ENCODE measurements at regions not wholly inside any gene's neighbourhood (a gene's known extent, or its start where the extent isn't known, plus 50 kb on each side); places are given as distances from the start of the nearest gene placed in this dataset.

- no peak overlapping the region for H3K27ac ChIP-seq (ENCODE audit: low read depth, low read length, poor library complexity, severe bottlenecking)
- TF ChIP-seq CTCF (conservative IDR thresholded peaks at IDR 0.05; ENCODE audit: low read depth, low read length) (no peak), EZH2 (IDR thresholded peaks at IDR 0.05; ENCODE audit: borderline replicate concordance, low read depth, low read length, poor library complexity, severe bottlenecking) (no peak)
- H3K4me1 ChIP-seq (ENCODE audit: insufficient read depth, low read length, poor library complexity, severe bottlenecking) = peaks cover 34% of the 10 kb centered on the region
- H3K4me3 ChIP-seq (ENCODE audit: low read depth, low read length, poor library complexity, severe bottlenecking) = no peak overlapping the region
- ChIA-PET POLR2A (ENCODE audit: low non-redundant PET) (no interaction called here), CTCF (no interaction called here)
- DNase-seq (ENCODE audit: low spot score) = no peak
- H3K27me3 ChIP-seq (replicated peaks; ENCODE audit: insufficient read depth, low read depth, low read length, poor library complexity) = no peaks in the 10 kb centered on the region
- no TSS peak for BruUV-seq (replicated peaks)
- no peaks in the 10 kb centered on the region for H3K9me3 ChIP-seq (ENCODE audit: low read depth, low read length, poor library complexity, severe bottlenecking)
- intact Hi-C loops (cut with micrococcal nuclease; ENCODE audit: unreplicated experiment) = no loop called here
- H3K36me3 ChIP-seq (ENCODE audit: insufficient read depth, low read length, poor library complexity, severe bottlenecking) = no peaks in the 10 kb centered on the region
These were observed 145.5 kb downstream of the BMS1 start for GRCh38 chr10:42928064-42928463.

- DNase-seq (ENCODE audit: low spot score) = no peak
- Histone ChIP-seq H3K27ac (ENCODE audit: low read depth, low read length, poor library complexity, severe bottlenecking) (no peak overlapping the region), H3K4me1 (ENCODE audit: insufficient read depth, low read length, poor library complexity, severe bottlenecking) (peaks cover 43% of the 10 kb centered on the region), H3K4me3 (ENCODE audit: low read depth, low read length, poor library complexity, severe bottlenecking) (no peak overlapping the region), H3K9me3 (ENCODE audit: low read depth, low read length, poor library complexity, severe bottlenecking) (no peaks in the 10 kb centered on the region), H3K27me3 (replicated peaks; ENCODE audit: insufficient read depth, low read depth, low read length, poor library complexity) (no peaks in the 10 kb centered on the region), H3K36me3 (ENCODE audit: insufficient read depth, low read length, poor library complexity, severe bottlenecking) (no peaks in the 10 kb centered on the region)
- intact Hi-C loops (cut with micrococcal nuclease; ENCODE audit: unreplicated experiment) = no loop called here
- no peak for TF ChIP-seq EZH2 (IDR thresholded peaks at IDR 0.05; ENCODE audit: borderline replicate concordance, low read depth, low read length, poor library complexity, severe bottlenecking)
- TF ChIP-seq CTCF (conservative IDR thresholded peaks at IDR 0.05; ENCODE audit: low read depth, low read length) = no peak
- CTCF ChIA-PET = no interaction called here
- POLR2A ChIA-PET (ENCODE audit: low non-redundant PET) = no interaction called here
- no TSS peak for BruUV-seq (replicated peaks)
These were observed 146.6 kb downstream of the BMS1 start for GRCh38 chr10:42929236-42929635.

GRCh38 chr10:42929993-42930392 is 146.9 kb upstream of the RET start:
- H3K27ac ChIP-seq (ENCODE audit: low read depth, low read length, poor library complexity, severe bottlenecking) = no peak overlapping the region
- intact Hi-C loops (cut with micrococcal nuclease; ENCODE audit: unreplicated experiment) = no loop called here
- H3K4me1 ChIP-seq (ENCODE audit: insufficient read depth, low read length, poor library complexity, severe bottlenecking) = peaks cover 43% of the 10 kb centered on the region
- H3K9me3 ChIP-seq (ENCODE audit: low read depth, low read length, poor library complexity, severe bottlenecking) = no peaks in the 10 kb centered on the region
- BruUV-seq (replicated peaks) = no TSS peak
- DNase-seq (ENCODE audit: low spot score) = no peak
- H3K4me3 ChIP-seq (ENCODE audit: low read depth, low read length, poor library complexity, severe bottlenecking) = no peak overlapping the region
- H3K27me3 ChIP-seq (replicated peaks; ENCODE audit: insufficient read depth, low read depth, low read length, poor library complexity) = no peaks in the 10 kb centered on the region
- no peaks in the 10 kb centered on the region for H3K36me3 ChIP-seq (ENCODE audit: insufficient read depth, low read length, poor library complexity, severe bottlenecking)
- ChIA-PET CTCF (no interaction called here), POLR2A (ENCODE audit: low non-redundant PET) (no interaction called here)
- TF ChIP-seq CTCF (conservative IDR thresholded peaks at IDR 0.05; ENCODE audit: low read depth, low read length) (no peak), EZH2 (IDR thresholded peaks at IDR 0.05; ENCODE audit: borderline replicate concordance, low read depth, low read length, poor library complexity, severe bottlenecking) (no peak)

Data from A673 (cell line).